ENCODE measurements at regions not wholly inside any gene's neighbourhood (a gene's known extent, or its start where the extent isn't known, plus 50 kb on each side); places are given as distances from the start of the nearest gene placed in this dataset.
A peak's percentile ranks its signal among the peaks of the same experiment; 100 is the strongest.
"Not testable (repeated sequence)": the region's sequence is repeated elsewhere in the genome, so short reads cannot be mapped to it uniquely, and the experiment has no call there.

DNA sequence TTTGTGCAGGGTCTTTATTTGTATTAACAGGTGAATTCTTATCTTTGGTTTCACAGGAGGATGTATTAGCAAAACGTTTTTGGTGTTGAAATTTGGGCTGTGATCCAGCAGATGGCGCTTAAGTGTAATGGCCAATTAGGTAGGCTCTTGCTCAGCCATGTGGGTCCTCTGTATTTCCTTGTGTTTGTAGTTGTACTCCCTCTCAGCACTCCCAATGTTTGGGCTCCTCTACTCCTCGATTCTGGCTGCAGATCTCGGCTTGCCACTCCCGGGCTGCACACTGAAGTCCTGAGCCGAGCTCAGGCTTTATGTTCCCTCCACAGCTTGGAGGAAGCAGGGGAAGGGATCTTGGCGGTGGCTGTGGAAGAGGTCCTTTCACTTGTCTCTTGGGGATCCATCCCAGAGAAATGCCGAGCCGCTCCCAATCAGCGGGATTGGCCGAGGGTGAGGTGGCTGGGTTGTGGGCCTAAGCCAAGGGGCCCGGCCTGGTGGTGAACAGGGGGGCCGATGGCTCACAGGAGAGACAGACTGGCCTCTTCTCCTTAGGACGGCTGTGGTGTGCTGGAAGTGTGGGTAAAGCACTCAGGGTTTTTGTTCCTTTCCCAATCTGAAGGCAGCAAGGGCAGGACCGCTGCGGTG is 133.7 kb downstream of the AEBP2 start:
- DNase-seq, result peak; percentile 25

GRCh38 chr12:19573866-19574265 is 134.6 kb downstream of the AEBP2 start:
- no peak for DNase-seq

- no peak for DNase-seq
Measured at GRCh38 chr12:19574601-19575000, 135.3 kb downstream of the AEBP2 start.

GRCh38 chr12:19575337-19576243 is 136.3 kb downstream of the AEBP2 start:
- DNase-seq, result no peak

DNA sequence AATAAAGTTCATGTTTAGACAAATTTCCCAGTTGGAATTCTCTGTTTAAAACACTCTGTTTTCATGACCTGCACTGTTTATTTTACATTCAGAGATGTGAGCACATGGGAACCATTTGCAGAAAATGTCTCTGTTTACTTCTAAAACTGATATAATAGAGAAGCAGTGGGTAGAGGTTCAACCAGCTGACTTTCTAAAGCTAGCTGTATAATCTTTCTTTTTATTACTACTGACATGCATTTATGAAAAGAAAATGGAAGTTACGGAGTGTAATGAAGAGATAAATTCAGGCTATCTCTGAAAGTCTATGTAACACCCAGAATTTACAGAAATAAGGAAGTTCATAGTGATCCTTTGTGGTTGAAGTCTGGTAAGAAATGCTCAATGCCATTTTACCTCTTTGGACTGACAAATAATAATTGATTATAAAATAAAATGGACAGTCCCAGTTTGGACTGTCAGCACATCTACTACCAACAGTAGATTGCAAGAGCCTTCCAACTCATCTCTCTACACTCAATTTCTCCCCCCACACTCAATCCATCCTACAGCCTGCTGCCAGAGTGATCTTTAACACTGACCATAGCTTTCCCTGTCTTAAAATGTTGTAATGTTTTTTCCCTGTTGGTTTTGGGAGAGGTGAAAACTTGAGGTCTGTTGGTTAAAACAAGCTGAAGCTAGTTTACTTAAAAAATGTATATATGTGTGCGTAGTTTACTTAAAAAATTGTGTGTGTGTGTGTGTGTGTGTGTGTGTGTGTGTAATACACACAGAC is 137.4 kb downstream of the AEBP2 start:
- DNase-seq, result no peak

GRCh38 chr12:19577281-19577530 is 137.9 kb downstream of the AEBP2 start:
- no peak for DNase-seq

DNA sequence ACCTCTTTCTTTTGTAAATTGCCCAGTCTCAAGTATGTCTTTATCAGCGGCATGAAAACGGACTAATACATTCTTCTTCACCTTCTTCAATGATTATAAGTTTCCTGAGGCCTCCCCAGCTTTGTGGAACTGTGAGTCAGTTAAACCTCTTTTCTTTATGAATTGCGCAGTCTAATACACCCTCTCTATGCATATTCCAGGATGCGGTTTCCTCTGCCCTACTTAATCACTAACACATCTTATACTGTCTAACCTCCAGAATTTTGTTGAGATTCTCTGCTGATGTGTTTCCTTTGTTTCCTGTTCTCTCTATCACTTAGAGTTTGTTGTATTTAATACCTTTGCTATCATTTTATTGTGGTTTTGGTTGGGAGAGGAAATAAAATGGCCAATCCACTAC is 145.4 kb downstream of the AEBP2 start:
- no peak for DNase-seq

DNA sequence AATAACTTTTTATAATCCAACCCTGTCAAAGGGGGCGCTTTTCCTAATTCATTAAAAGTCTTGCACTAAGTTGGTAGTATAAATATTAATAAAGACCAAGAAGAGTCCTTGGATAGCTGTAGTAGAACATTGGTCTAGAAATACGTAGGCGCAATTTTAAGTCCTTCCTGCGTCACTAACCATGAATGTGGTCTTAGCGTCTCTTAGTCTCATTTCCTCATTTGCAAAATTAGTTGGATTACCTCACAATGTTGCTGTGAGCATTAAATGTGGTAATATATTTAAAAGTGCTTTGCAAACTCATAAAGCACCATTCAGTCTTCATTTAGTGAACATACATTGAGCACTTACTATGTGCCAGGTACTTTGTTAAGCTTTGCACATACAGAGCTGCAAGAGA is 149.7 kb downstream of the AEBP2 start:
- DNase-seq, result peak; percentile 52

- no peak for DNase-seq
Measured at GRCh38 chr12:19591951-19592350, 152.7 kb downstream of the AEBP2 start.

DNA sequence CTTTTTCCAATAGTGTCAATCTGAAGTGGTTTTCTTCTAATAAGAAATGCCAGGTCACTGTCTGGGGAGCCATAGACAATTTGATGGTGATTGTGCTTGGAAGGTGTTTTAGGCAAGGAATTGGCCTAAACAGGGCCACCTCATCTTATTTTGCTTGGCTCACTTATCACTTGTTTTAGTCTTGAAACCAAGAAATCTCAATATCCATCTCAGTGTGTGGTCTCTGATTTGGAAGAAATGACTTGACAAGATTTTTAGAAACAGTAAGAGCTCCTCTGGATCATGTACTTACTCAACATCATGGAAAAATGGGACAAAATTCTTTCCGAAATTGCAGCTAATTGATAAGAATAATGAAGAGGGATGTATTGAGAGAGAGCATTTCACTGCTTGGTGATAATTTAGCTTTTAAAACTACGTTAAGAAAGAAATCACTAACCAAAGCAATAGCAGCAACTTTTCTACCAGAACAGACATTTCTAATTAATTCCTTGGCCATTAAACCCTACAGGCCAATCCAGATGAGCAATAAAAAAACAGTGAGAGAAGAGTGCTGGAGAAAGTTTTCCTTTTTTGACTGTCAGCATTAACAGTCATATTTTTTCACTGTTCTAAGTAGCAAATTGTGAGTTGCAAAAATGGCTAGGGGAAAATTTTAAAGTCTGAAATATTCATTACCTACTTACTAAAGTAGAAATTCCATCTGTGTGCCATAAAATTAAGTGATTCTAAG is 157.3 kb downstream of the AEBP2 start:
- DNase-seq, result no peak

DNA sequence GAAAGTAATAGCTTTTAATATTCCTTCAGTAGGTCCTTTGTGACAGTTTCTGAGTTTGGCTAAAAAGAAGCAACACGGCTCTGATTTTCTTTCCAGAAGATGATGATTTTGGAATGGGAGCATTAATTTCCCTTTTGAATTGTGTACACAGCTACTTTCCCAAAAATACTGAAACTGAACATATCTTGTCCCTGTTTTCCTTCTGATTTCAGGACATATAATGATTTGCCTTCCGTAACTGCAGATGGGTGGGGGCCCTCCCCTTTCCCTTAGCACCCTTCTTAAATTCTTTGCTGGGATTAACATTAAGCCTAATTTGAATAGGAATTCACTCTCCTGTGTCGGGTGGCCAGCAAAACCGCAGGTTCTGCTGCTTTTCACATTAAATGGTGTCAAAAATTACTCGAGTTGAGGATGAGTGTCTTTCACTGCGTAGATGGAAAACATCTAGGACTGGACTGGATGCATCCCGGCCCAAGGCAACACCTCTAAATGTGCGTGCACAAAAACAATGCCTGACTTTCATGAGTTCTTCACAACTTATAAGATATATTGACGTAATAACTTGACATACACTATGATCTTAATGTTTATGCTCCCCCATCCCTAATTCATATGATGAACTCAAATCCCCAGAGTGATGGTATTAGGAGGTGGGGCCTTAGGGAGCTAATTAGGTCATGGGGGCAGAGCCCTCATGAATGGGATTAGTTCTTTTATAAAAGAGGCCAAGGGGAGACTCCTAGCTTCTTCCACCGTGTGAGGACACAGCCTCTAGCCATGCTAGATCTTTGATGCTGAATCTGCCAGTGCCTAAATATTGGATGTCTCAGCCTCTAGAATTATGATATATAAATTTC is 158.1 kb downstream of the AEBP2 start:
- no peak for DNase-seq

GRCh38 chr12:19605720-19606119 is 166.4 kb downstream of the AEBP2 start:
- no peak for DNase-seq

GRCh38 chr12:19608039-19608438 is 168.7 kb downstream of the AEBP2 start:
- DNase-seq, result no peak

DNA sequence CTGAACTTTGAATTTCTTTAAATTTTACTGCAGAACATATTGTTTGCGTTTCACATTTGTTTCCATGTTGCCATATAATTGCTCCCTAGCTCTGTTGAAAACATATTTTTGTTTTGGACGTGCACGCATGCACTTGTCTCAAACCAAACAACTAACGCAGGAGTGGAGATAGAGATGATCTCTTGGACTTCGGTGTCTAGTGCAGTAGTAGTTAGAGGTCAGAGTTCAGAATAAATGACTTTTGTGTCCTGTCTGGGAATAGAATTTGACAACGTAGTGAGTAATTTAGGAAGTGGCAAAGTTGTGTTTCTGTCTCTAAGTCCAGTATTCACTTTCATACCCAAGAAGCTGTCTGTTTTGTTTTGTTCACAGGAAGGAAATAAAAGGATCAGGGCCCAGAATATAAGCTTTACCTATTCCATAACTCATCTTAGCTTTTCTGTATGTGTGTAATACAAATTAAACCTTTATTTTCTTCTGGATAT is 173.8 kb downstream of the AEBP2 start:
- DNase-seq, result no peak

- DNase-seq, result no peak
Measured at GRCh38 chr12:19614601-19615383, 175.5 kb downstream of the AEBP2 start.

- DNase-seq, result no peak
Measured at GRCh38 chr12:19615384-19615725, 176.1 kb downstream of the AEBP2 start.

GRCh38 chr12:19616781-19617180 is 177.5 kb downstream of the AEBP2 start:
- DNase-seq, result no peak

DNA sequence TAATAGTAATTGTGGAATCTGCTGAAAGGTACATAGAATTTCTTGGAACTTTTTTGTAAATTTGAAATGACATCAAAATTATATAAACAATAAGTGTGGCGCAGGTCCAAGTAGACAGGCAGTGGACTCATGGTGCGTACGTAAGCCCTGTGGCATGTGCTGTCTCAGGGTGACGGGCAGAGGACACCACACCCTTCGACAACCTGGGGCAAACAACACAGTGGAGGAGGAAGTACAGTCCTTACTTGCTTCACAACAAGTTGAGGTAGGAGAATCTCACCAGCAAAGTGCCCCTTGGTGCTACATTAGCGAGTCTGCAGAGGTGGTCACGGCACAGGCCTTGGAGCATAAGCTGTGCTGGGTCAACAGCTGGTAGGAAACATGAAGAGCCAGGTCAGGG is 180.9 kb downstream of the AEBP2 start:
- DNase-seq, result no peak

- no peak for DNase-seq
Measured at GRCh38 chr12:19623751-19624399, 184.6 kb downstream of the AEBP2 start.

DNA sequence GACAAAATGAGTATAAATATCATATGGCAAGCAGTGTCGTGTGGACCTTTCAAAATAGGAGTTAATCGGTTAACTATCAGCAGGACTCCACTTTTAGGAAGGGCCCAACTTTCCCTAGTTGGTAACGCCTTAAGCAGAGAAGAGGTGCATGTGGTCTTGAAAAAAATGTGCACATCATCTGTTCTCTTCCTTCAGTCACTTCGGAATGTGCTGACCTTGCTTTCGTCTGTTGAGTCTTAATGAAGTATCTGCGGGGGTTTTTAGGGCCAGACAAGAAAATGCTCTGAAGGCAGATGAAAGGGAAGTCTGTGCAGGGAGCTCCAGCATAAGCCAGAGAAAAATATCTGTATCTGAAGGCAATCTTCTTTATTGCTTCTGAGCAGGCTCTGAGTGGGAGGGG is 185.2 kb downstream of the AEBP2 start:
- no peak for DNase-seq

GRCh38 chr12:19625551-19625950 is 186.3 kb downstream of the AEBP2 start:
- DNase-seq, result not testable (repeated sequence)
